GM12878 (cell line): ENCODE measurements at regions not wholly inside any gene's neighbourhood (a gene's known extent, or its start where the extent isn't known, plus 50 kb on each side); places are given as distances from the start of the nearest gene placed in this dataset.

Source experiments
- ATF2 ChIP-seq: IDR thresholded peaks from 2 replicates; pipeline ENCODE4 v1.6.1; 2012; ENCODE audit warnings: low read length, inconsistent platforms
- BACH1 ChIP-seq: fragments of 450-650 bp; IDR thresholded peaks from 2 replicates; pipeline ENCODE4 v1.6.1; 2017; ENCODE audit warnings: mild to moderate bottlenecking, borderline replicate concordance
- CUX1 ChIP-seq: IDR thresholded peaks from 2 replicates; pipeline ENCODE4 v1.6.1; 2012; ENCODE audit warnings: improper control_type of control experiment, low read depth, low read length; ENCODE audit not compliant: insufficient replicate concordance
- DPF2 ChIP-seq: fragments of 450-650 bp; IDR thresholded peaks from 2 replicates; pipeline ENCODE4 v1.6.1; 2017; ENCODE audit warnings: mild to moderate bottlenecking
- EED ChIP-seq: sonication (generic); IDR thresholded peaks from 2 replicates; pipeline ENCODE4 v1.6.1; 2016; ENCODE audit warnings: antibody characterized with exemption, low read depth
- IRF4 ChIP-seq: IDR thresholded peaks from 2 replicates; pipeline ENCODE4 v1.6.1; 2011; ENCODE audit warnings: low read depth, low read length
- MEF2B ChIP-seq: fragments of 450-650 bp; IDR thresholded peaks from 2 replicates; pipeline ENCODE4 v1.6.1; 2018; ENCODE audit warnings: mild to moderate bottlenecking, moderate library complexity; ENCODE audit not compliant: partially characterized antibody, poor library complexity, severe bottlenecking
- NFYB ChIP-seq: IDR thresholded peaks from 2 replicates; pipeline ENCODE4 v1.6.1; 2011; ENCODE audit warnings: low read depth, mild to moderate bottlenecking, low read length, improper control_type of control experiment, moderate library complexity; ENCODE audit not compliant: insufficient read depth
- NR2C1 ChIP-seq: fragments of 450-650 bp; IDR thresholded peaks from 2 replicates; pipeline ENCODE4 v1.6.1; 2017; ENCODE audit warnings: antibody characterized with exemption, mild to moderate bottlenecking, moderate library complexity
- NR2C2 ChIP-seq: IDR thresholded peaks from 2 replicates; pipeline ENCODE4 v1.6.1; 2011; ENCODE audit warnings: borderline replicate concordance, low read depth; ENCODE audit not compliant: control insufficient read depth, insufficient read length
- PBX3 ChIP-seq: IDR thresholded peaks from 2 replicates; pipeline ENCODE4 v1.6.1; 2011; ENCODE audit warnings: mild to moderate bottlenecking, low read depth, low read length, moderate library complexity; ENCODE audit not compliant: insufficient replicate concordance
- RAD21 ChIP-seq: IDR thresholded peaks from 2 replicates; pipeline ENCODE4 v1.6.1; 2011; ENCODE audit warnings: mild to moderate bottlenecking, low read depth, low read length, moderate library complexity; ENCODE audit not compliant: insufficient read depth
- RFX5 ChIP-seq: IDR thresholded peaks from 2 replicates; pipeline ENCODE4 v1.6.1; 2011; ENCODE audit warnings: low read depth, low read length, improper control_type of control experiment
- USF1 ChIP-seq: IDR thresholded peaks from 2 replicates; pipeline ENCODE4 v1.6.1; 2011; ENCODE audit warnings: borderline replicate concordance, low read depth, mild to moderate bottlenecking, moderate library complexity, mixed read lengths, low read length; ENCODE audit not compliant: insufficient read depth; ENCODE audit errors: extremely low read length
- USF2 ChIP-seq: IDR thresholded peaks from 2 replicates; pipeline ENCODE4 v1.6.1; 2011; ENCODE audit warnings: low read depth, low read length, improper control_type of control experiment, borderline replicate concordance
- ZBTB4 ChIP-seq: fragments of 450-650 bp; formaldehyde crosslinking; IDR thresholded peaks from 2 replicates; pipeline ENCODE4 v1.4.0; 2022; ENCODE audit warnings: mild to moderate bottlenecking, moderate library complexity
- ZNF24 ChIP-seq: fragments of 450-650 bp; IDR thresholded peaks from 2 replicates; pipeline ENCODE4 v1.6.1; 2017; ENCODE audit warnings: antibody characterized with exemption, mild to moderate bottlenecking

GRCh38 chr15:37810381-37810780 lies 124.1 kb upstream of the TMCO5A start (continued):
- TF ChIP-seq CUX1 (peak; percentile 70), PBX3 (no peak), ZBTB4 (CRISPR knock-in tag) (no peak), USF2 (no peak), IRF4 (no peak), MEF2B (peak; percentile 71), NFYB (no peak), ZNF24 (peak; percentile 44; the same call in 1 of the 2 replicates), NR2C1 (no peak), ATF2 (no peak), DPF2 (0 out of 2 replicates have a peak, but pooled peaks have one; percentile 22), EED (no peak), RFX5 (no peak), NR2C2 (no peak), BACH1 (no peak), USF1 (no peak), RAD21 (no peak)
